Body of pancreas (tissue), 4 donors: ENCODE measurements at regions not wholly inside any gene's neighbourhood (a gene's known extent, or its start where the extent isn't known, plus 50 kb on each side); places are given as distances from the start of the nearest gene placed in this dataset.

Source experiments
- ATAC-seq: fragments of 150-250 bp; one replicate; pipeline ENCODE4 v1.9.1; 2016
- DNase-seq, 4 donors: peaks; one replicate each; pipeline ENCODE4 v3.0.0-alpha.2; 2019
- H3K27ac ChIP-seq, 4 donors: fragments of 200-600 bp; sonication (generic); 1 replicate in 3 of 4; 2 replicates in 1 of 4; pipeline versions ENCODE4 v1.5.1 to v1.6.1; 2016 to 2019; ENCODE audit warnings: mild to moderate bottlenecking in 1 of 4, mixed read lengths in 1 of 4, moderate library complexity in 1 of 4
- H3K27me3 ChIP-seq, 2 donors: fragments of 200-600 bp; sonication (generic); one replicate each; pipeline ENCODE4 v1.6.0; 2016; ENCODE audit warnings: mild to moderate bottlenecking in 1 of 2
- H3K36me3 ChIP-seq, 2 donors: fragments of 200-600 bp; sonication (generic); replicated peaks in 1 of 2; 2 replicates each; pipeline ENCODE4 v1.5.1; 2016; ENCODE audit warnings: low read depth in 2 of 2; ENCODE audit not compliant: insufficient read depth in 1 of 2
- H3K4me1 ChIP-seq: fragments of 200-600 bp; sonication (generic); one replicate; pipeline ENCODE4 v1.6.0; 2016
- H3K4me3 ChIP-seq, 2 donors: fragments of 200-600 bp; sonication (generic); 1 replicate in 1 of 2; 2 replicates in 1 of 2; pipeline ENCODE4 v1.5.1; 2016 to 2019
- H3K9me3 ChIP-seq, 3 donors: fragments of 200-600 bp; sonication (generic); 1 replicate in 2 of 3; 2 replicates in 1 of 3; pipeline ENCODE4 v1.5.1; 2016
- POLR2A ChIP-seq, 3 donors: fragments of 450-650 bp; IDR thresholded peaks; one replicate each; pipeline ENCODE4 v1.6.1; 2016; ENCODE audit warnings: antibody characterized with exemption in 3 of 3, mild to moderate bottlenecking in 2 of 3
- WGBS, 2 donors: methylation state at CpG; one replicate each; pipeline ENCODE4 v1.1.5; 2017; 5-methylcytosine and 5-hydroxymethylcytosine counted together
- intact Hi-C: fragments of 100-400 bp; cut with DNase I; formaldehyde crosslinking; loops from one replicate; pipeline ENCODE4 v1.15.1; 2023
- TF ChIP-seq, protein P1 (sequence below), 7 experiments: fragments of 450-650 bp in 4 of 7; fragments of 200-600 bp in 3 of 7; sonication (generic) in 3 of 7; IDR thresholded peaks; one replicate each; pipeline ENCODE4 v1.5.1; 2016 to 2019; ENCODE audit warnings: antibody characterized with exemption in 7 of 7

DNA sequence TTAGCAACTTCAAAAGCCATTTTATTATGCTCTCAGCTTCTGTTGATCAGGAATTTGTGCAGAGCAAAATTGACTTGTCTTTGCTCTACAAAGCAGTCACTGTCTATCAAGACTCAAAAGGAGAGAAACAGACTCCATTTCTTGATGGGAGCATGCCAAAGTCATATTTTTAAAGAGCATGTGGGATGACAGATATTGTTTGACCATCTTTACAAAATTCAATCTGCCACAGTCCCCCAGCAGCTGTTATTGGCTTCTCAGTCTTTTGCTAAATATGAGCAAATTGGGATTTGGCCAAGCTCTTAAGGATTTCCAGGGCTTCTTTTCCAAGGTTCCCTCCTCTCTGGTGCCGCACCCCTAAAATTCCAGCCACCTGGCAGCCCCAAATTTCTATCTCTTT lies 67.9 kb downstream of the TEX51 start:
- ATAC-seq (no peak), DNase-seq (no peak)
- H3K4me3 ChIP-seq: no peak overlapping the region
- no peaks in the 10 kb centered on the region for H3K27me3 ChIP-seq
- no peak overlapping the region for H3K27ac ChIP-seq
- WGBS, 2 donors: 92 to 100% methylated on average over 1 of the region's 1 CpG
- no peaks in the 10 kb centered on the region for H3K36me3 ChIP-seq
- peaks cover 4% of the 10 kb centered on the region for H3K4me1 ChIP-seq
- intact Hi-C loops: no loop called here
- TF ChIP-seq, protein P1, sequence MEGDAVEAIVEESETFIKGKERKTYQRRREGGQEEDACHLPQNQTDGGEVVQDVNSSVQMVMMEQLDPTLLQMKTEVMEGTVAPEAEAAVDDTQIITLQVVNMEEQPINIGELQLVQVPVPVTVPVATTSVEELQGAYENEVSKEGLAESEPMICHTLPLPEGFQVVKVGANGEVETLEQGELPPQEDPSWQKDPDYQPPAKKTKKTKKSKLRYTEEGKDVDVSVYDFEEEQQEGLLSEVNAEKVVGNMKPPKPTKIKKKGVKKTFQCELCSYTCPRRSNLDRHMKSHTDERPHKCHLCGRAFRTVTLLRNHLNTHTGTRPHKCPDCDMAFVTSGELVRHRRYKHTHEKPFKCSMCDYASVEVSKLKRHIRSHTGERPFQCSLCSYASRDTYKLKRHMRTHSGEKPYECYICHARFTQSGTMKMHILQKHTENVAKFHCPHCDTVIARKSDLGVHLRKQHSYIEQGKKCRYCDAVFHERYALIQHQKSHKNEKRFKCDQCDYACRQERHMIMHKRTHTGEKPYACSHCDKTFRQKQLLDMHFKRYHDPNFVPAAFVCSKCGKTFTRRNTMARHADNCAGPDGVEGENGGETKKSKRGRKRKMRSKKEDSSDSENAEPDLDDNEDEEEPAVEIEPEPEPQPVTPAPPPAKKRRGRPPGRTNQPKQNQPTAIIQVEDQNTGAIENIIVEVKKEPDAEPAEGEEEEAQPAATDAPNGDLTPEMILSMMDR (IDR thresholded peaks at IDR 0.05): no peak
- TF ChIP-seq POLR2A (IDR thresholded peaks at IDR 0.05): no peak
- H3K9me3 ChIP-seq: no peaks in the 10 kb centered on the region

- H3K4me1 ChIP-seq: peaks cover 14% of the 10 kb centered on the region
- no peak overlapping the region for H3K27ac ChIP-seq
- no peaks in the 10 kb centered on the region for H3K27me3 ChIP-seq
- intact Hi-C loops: no loop called here
- ATAC-seq (no peak), DNase-seq (no peak)
- TF ChIP-seq, protein P1 (IDR thresholded peaks at IDR 0.05): no peak
- TF ChIP-seq POLR2A (IDR thresholded peaks at IDR 0.05): no peak
- 57 to 93% methylated on average over 2 to 3 of the region's 3 CpGs for WGBS, 2 donors
- H3K4me3 ChIP-seq: no peak overlapping the region
- no peaks in the 10 kb centered on the region for H3K9me3 ChIP-seq
- H3K36me3 ChIP-seq: no peaks in the 10 kb centered on the region
These were observed 71.9 kb downstream of the TEX51 start for GRCh38 chr2:126970583-126970982.

DNA sequence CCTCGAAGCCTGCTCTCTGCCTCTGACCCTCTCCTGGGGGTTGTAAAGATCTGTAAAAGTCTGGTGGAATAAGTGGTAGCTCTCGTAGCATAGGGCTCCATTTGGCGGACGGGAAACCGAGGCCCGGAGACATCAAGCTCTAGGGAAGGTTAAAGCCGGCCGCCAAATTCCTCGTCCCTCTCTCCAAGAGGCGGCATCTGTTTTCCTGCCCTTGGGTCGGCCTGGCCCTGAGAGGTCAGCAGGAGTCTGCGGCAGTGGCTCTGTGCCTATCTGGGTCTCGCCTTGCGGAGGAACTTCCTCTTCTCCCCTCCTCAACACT lies 72.4 kb downstream of the TEX51 start:
- peaks cover 14% of the 10 kb centered on the region for H3K4me1 ChIP-seq
- intact Hi-C loops: no loop called here
- 81 to 83% methylated on average over 13 to 14 of the region's 14 CpGs for WGBS, 2 donors
- ATAC-seq (no peak), DNase-seq (no peak)
- no peaks in the 10 kb centered on the region for H3K9me3 ChIP-seq
- no peak for TF ChIP-seq POLR2A (IDR thresholded peaks at IDR 0.05)
- TF ChIP-seq, protein P1 (IDR thresholded peaks at IDR 0.05): no peak
- no peak overlapping the region for H3K27ac ChIP-seq
- H3K36me3 ChIP-seq: no peaks in the 10 kb centered on the region
- H3K27me3 ChIP-seq: no peaks in the 10 kb centered on the region
- no peak overlapping the region for H3K4me3 ChIP-seq

DNA sequence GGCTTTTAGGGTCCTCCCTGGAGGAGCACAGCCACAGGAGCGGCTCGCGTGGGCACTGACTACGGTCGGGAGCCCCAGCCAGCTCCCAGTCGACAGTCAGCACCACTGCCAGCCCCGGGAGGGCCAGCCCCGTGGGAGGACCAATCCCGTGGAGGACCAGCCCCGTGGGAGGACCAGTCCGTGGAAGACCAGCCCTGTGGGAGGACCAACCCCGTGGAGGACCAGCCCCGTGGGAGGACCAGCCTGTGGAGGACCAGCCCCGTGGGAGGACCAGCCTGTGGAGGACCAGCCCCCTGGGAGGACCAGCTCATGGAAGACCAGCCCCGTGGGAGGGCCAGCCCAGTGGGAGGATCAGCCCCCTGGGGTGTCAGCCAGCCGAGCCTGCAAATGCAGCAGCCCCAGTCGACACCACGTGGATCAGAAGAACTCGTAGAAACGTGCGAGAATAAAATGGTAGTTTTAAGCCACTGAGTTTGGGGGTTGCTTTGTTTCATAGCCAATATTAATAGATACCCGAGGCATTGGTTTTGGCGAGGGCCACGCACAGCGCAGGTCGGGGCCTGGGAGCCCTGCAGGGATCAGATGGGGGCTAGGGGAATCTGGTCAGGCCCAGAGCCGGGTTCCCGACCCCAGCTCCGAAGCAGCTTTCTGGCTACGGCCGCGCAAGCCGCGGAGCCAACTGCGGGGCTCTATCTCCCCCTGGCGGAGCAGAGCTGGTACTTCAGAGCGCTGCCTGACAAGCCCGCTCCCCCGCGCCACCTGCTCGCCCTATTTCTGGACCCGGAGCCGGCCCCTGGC lies 73.0 kb downstream of the TEX51 start:
- WGBS, 2 donors: 0 to 11% methylated on average over 11 to 36 of the region's 43 CpGs
- ATAC-seq: peak; percentile 92
- intact Hi-C loops: no loop called here
- peaks cover 14% of the 10 kb centered on the region for H3K4me1 ChIP-seq
- peak overlapping the region in 2 of 4 donors; percentile 7 to 42 for H3K27ac ChIP-seq
- TF ChIP-seq, protein P1 (IDR thresholded peaks at IDR 0.05): peak; percentile 81 to 98 (median 91)
- no peak for TF ChIP-seq POLR2A (IDR thresholded peaks at IDR 0.05)
- H3K36me3 ChIP-seq: no peaks in the 10 kb centered on the region
- H3K9me3 ChIP-seq: no peaks in the 10 kb centered on the region
- H3K4me3 ChIP-seq: no peak overlapping the region
- DNase-seq: peak; percentile 75 to 79 (median 76)
- no peaks in the 10 kb centered on the region for H3K27me3 ChIP-seq

GRCh38 chr2:126972279-126972626 lies 73.6 kb downstream of the TEX51 start:
- no peak overlapping the region for H3K4me3 ChIP-seq
- 21 to 90% methylated on average over 2 to 10 of the region's 10 CpGs for WGBS, 2 donors
- no peak for ATAC-seq
- peaks cover 14% of the 10 kb centered on the region for H3K4me1 ChIP-seq
- no peaks in the 10 kb centered on the region for H3K36me3 ChIP-seq
- TF ChIP-seq, protein P1 (IDR thresholded peaks at IDR 0.05): no peak
- TF ChIP-seq POLR2A (IDR thresholded peaks at IDR 0.05): no peak
- intact Hi-C loops: no loop called here
- DNase-seq: no peak
- H3K27ac ChIP-seq: peak overlapping the region in 1 of 4 donors; percentile 7
- no peaks in the 10 kb centered on the region for H3K27me3 ChIP-seq
- H3K9me3 ChIP-seq: no peaks in the 10 kb centered on the region
